ENCODE measurements at regions not wholly inside any gene's neighbourhood (a gene's known extent, or its start where the extent isn't known, plus 50 kb on each side); places are given as distances from the start of the nearest gene placed in this dataset.

DNA sequence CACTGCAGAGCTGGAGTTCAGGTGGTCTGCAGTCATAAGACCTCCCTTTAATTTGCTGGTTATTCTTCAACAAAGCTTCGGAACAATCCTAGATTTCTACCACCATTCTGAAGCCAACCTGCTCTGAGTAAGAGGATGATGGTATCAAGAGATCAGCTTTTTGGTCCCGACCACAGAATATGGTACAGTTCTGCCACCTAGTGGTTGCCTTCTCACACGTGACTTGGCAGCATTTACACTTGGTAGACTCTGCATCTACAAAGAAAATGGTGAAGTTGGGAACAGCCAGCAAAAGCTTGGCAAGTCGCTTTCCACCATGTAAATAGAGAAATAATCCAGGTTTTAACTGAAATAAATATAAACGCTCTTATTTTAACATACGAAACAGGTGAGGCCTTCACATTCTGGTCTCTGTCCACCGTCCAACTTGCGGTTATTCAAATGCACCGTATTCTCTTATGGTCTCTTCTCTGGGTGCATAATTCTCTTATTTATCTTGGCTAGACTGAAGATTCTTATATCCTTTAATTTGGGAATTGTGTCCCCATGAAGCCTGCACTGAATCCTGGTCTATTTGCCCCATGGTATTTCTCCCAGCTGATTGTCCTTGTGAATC lies 173.9 kb upstream of the GRM3 start:
- Histone ChIP-seq H2AFZ (ENCODE audit: insufficient read depth, low read depth, low read length, poor library complexity, severe bottlenecking) (no peak overlapping the region), H3K9ac (ENCODE audit: insufficient read depth, low read length, poor library complexity, severe bottlenecking) (no peak overlapping the region), H3K4me1 (ENCODE audit: control insufficient read depth in 1 of 2, insufficient read depth in 2 of 2, low read length in 2 of 2) (no peaks in the 10 kb centered on the region), H4K20me1 (ENCODE audit: insufficient read depth, low read length) (no peaks in the 10 kb centered on the region), H3K4me3 (replicated peaks in 1 of 3; ENCODE audit: low read depth in 2 of 3, low read length in 3 of 3) (no peak overlapping the region), H3K27me3 (ENCODE audit: control insufficient read depth in 2 of 2, insufficient read depth in 2 of 2, low read length in 2 of 2) (no peaks in the 10 kb centered on the region), H3K9me3 (replicated peaks in 1 of 2; ENCODE audit: control insufficient read depth in 1 of 2, insufficient read depth in 1 of 2, low read length in 2 of 2) (no peaks in the 10 kb centered on the region), H3K27ac (ENCODE audit: low read depth in 1 of 2, low read length in 2 of 2) (no peak overlapping the region), H3K79me2 (ENCODE audit: insufficient read depth, low read length) (no peaks in the 10 kb centered on the region), H3K4me2 (replicated peaks; ENCODE audit: extremely low read depth, low read length, poor library complexity, severe bottlenecking) (no peak overlapping the region), H3K36me3 (replicated peaks in 1 of 2; ENCODE audit: control insufficient read depth in 1 of 2, insufficient read depth in 2 of 2, low read length in 2 of 2) (no peaks in the 10 kb centered on the region)
- peak in 2 of 3 donors; percentile 1 to 13 for DNase-seq
- Mint-ChIP-seq H3K36me3 (no peaks in the 10 kb centered on the region), H3K4me1 (no peaks in the 10 kb centered on the region), H3K27me3 (ENCODE audit: low read depth in 3 of 3) (no peaks in the 10 kb centered on the region), H3K27ac (no peak overlapping the region), H3K4me3 (no peak overlapping the region), H3K9me3 (no peaks in the 10 kb centered on the region)
- TF ChIP-seq, protein P1, sequence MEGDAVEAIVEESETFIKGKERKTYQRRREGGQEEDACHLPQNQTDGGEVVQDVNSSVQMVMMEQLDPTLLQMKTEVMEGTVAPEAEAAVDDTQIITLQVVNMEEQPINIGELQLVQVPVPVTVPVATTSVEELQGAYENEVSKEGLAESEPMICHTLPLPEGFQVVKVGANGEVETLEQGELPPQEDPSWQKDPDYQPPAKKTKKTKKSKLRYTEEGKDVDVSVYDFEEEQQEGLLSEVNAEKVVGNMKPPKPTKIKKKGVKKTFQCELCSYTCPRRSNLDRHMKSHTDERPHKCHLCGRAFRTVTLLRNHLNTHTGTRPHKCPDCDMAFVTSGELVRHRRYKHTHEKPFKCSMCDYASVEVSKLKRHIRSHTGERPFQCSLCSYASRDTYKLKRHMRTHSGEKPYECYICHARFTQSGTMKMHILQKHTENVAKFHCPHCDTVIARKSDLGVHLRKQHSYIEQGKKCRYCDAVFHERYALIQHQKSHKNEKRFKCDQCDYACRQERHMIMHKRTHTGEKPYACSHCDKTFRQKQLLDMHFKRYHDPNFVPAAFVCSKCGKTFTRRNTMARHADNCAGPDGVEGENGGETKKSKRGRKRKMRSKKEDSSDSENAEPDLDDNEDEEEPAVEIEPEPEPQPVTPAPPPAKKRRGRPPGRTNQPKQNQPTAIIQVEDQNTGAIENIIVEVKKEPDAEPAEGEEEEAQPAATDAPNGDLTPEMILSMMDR (IDR thresholded peaks at IDR 0.05): peak; percentile 68
- WGBS (ENCODE audit: insufficient coverage): 20% methylated on average over 1 of the region's 9 CpGs
- intact Hi-C loops (cut with micrococcal nuclease): loop anchor here in 1 of 2 donors (10.0 kb wide), 1 partner anchor 1425 kb away; no protein-coding TSS in a partner anchor

DNA sequence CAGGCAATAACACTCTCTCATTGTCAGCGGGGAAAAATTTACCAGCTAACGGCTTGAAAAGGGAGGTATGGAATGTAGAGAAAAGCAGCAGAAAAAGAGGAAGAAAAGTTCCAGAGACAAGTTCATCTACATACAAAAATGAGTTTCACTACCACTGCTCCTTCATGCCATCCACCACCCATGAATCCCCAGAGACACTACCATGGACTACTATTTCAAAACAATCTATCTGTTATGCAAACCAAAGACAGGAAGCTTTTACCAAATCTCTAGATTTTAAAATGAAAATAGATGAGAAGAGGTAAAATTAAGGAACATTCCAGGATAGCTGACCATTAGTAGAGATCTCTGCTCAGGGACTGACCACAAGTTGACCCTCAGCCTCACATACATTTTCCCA lies 189.0 kb upstream of the GRM3 start:
- H3K36me3 Mint-ChIP-seq: no peaks in the 10 kb centered on the region
- Histone ChIP-seq H4K20me1 (ENCODE audit: insufficient read depth, low read length) (no peaks in the 10 kb centered on the region), H2AFZ (ENCODE audit: insufficient read depth, low read depth, low read length, poor library complexity, severe bottlenecking) (no peak overlapping the region), H3K79me2 (ENCODE audit: insufficient read depth, low read length) (no peaks in the 10 kb centered on the region), H3K4me3 (replicated peaks in 1 of 3; ENCODE audit: low read depth in 2 of 3, low read length in 3 of 3) (no peak overlapping the region), H3K4me2 (replicated peaks; ENCODE audit: extremely low read depth, low read length, poor library complexity, severe bottlenecking) (no peak overlapping the region), H3K9me3 (replicated peaks in 1 of 2; ENCODE audit: control insufficient read depth in 1 of 2, insufficient read depth in 1 of 2, low read length in 2 of 2) (no peaks in the 10 kb centered on the region), H3K36me3 (replicated peaks in 1 of 2; ENCODE audit: control insufficient read depth in 1 of 2, insufficient read depth in 2 of 2, low read length in 2 of 2) (no peaks in the 10 kb centered on the region), H3K4me1 (ENCODE audit: control insufficient read depth in 1 of 2, insufficient read depth in 2 of 2, low read length in 2 of 2) (no peaks in the 10 kb centered on the region), H3K9ac (ENCODE audit: insufficient read depth, low read length, poor library complexity, severe bottlenecking) (no peak overlapping the region), H3K27me3 (ENCODE audit: control insufficient read depth in 2 of 2, insufficient read depth in 2 of 2, low read length in 2 of 2) (no peaks in the 10 kb centered on the region), H3K27ac (ENCODE audit: low read depth in 1 of 2, low read length in 2 of 2) (no peak overlapping the region)
- H3K4me1 Mint-ChIP-seq: no peaks in the 10 kb centered on the region
- DNase-seq: no peak
- intact Hi-C loops (cut with micrococcal nuclease): no loop called here
- TF ChIP-seq, protein P1 (IDR thresholded peaks at IDR 0.05): no peak
- whole genome bisulfite sequencing (ENCODE audit: insufficient coverage): no CpG with 5 or more reads among the region's 2 CpGs
- H3K9me3 Mint-ChIP-seq: peaks cover 0 to 2% (median 0%) of the 10 kb centered on the region in 7 donors
- H3K4me3 Mint-ChIP-seq: no peak overlapping the region
- H3K27ac Mint-ChIP-seq: no peak overlapping the region
- H3K27me3 Mint-ChIP-seq (ENCODE audit: low read depth in 3 of 3): no peaks in the 10 kb centered on the region
